ENCODE measurements at regions not wholly inside any gene's neighbourhood (a gene's known extent, or its start where the extent isn't known, plus 50 kb on each side); places are given as distances from the start of the nearest gene placed in this dataset.

- CTCF ChIA-PET, result no interaction called here
- Histone ChIP-seq H3K27ac (ENCODE audit: low read depth, low read length, poor library complexity, severe bottlenecking) (no peak overlapping the region), H3K4me1 (ENCODE audit: insufficient read depth, low read length, poor library complexity, severe bottlenecking) (no peaks in the 10 kb centered on the region), H3K9me3 (ENCODE audit: low read depth, low read length, poor library complexity, severe bottlenecking) (no peaks in the 10 kb centered on the region), H3K36me3 (ENCODE audit: insufficient read depth, low read length, poor library complexity, severe bottlenecking) (no peaks in the 10 kb centered on the region), H3K4me3 (ENCODE audit: low read depth, low read length, poor library complexity, severe bottlenecking) (no peak overlapping the region), H3K27me3 (replicated peaks; ENCODE audit: insufficient read depth, low read depth, low read length, poor library complexity) (no peaks in the 10 kb centered on the region)
- BruUV-seq (replicated peaks), result no TSS peak
- intact Hi-C loops (cut with micrococcal nuclease; ENCODE audit: unreplicated experiment), result no loop called here
- DNase-seq (ENCODE audit: low spot score), result no peak
- POLR2A ChIA-PET (ENCODE audit: low non-redundant PET), result no interaction called here
- TF ChIP-seq CTCF (conservative IDR thresholded peaks at IDR 0.05; ENCODE audit: low read depth, low read length), result no peak
- TF ChIP-seq EZH2 (IDR thresholded peaks at IDR 0.05; ENCODE audit: borderline replicate concordance, low read depth, low read length, poor library complexity, severe bottlenecking), result no peak
Observed at GRCh38 chr2:128585706-128586105, 267.0 kb upstream of the HS6ST1 start.

- Histone ChIP-seq H3K4me3 (ENCODE audit: low read depth, low read length, poor library complexity, severe bottlenecking) (no peak overlapping the region), H3K27me3 (replicated peaks; ENCODE audit: insufficient read depth, low read depth, low read length, poor library complexity) (no peaks in the 10 kb centered on the region), H3K9me3 (ENCODE audit: low read depth, low read length, poor library complexity, severe bottlenecking) (no peaks in the 10 kb centered on the region), H3K36me3 (ENCODE audit: insufficient read depth, low read length, poor library complexity, severe bottlenecking) (no peaks in the 10 kb centered on the region), H3K4me1 (ENCODE audit: insufficient read depth, low read length, poor library complexity, severe bottlenecking) (no peaks in the 10 kb centered on the region), H3K27ac (ENCODE audit: low read depth, low read length, poor library complexity, severe bottlenecking) (no peak overlapping the region)
- TF ChIP-seq CTCF (conservative IDR thresholded peaks at IDR 0.05; ENCODE audit: low read depth, low read length), result no peak
- no peak for TF ChIP-seq EZH2 (IDR thresholded peaks at IDR 0.05; ENCODE audit: borderline replicate concordance, low read depth, low read length, poor library complexity, severe bottlenecking)
- POLR2A ChIA-PET (ENCODE audit: low non-redundant PET), result no interaction called here
- CTCF ChIA-PET, result no interaction called here
- no TSS peak for BruUV-seq (replicated peaks)
- DNase-seq (ENCODE audit: low spot score), result no peak
- intact Hi-C loops (cut with micrococcal nuclease; ENCODE audit: unreplicated experiment), result no loop called here
Observed at GRCh38 chr2:128589681-128590080, 271.0 kb upstream of the HS6ST1 start.

- H3K27me3 ChIP-seq (replicated peaks; ENCODE audit: insufficient read depth, low read depth, low read length, poor library complexity), result no peaks in the 10 kb centered on the region
- H3K27ac ChIP-seq (ENCODE audit: low read depth, low read length, poor library complexity, severe bottlenecking), result no peak overlapping the region
- DNase-seq (ENCODE audit: low spot score), result no peak
- TF ChIP-seq EZH2 (IDR thresholded peaks at IDR 0.05; ENCODE audit: borderline replicate concordance, low read depth, low read length, poor library complexity, severe bottlenecking) (no peak), CTCF (conservative IDR thresholded peaks at IDR 0.05; ENCODE audit: low read depth, low read length) (no peak)
- BruUV-seq (replicated peaks), result no TSS peak
- no peaks in the 10 kb centered on the region for H3K36me3 ChIP-seq (ENCODE audit: insufficient read depth, low read length, poor library complexity, severe bottlenecking)
- H3K4me1 ChIP-seq (ENCODE audit: insufficient read depth, low read length, poor library complexity, severe bottlenecking), result no peaks in the 10 kb centered on the region
- CTCF ChIA-PET, result interaction anchor here (0.6 kb wide), 1 partner anchor 17 kb away, joined by 4 read pairs; no protein-coding TSS in a partner anchor
- POLR2A ChIA-PET (ENCODE audit: low non-redundant PET), result no interaction called here
- no peak overlapping the region for H3K4me3 ChIP-seq (ENCODE audit: low read depth, low read length, poor library complexity, severe bottlenecking)
- no peaks in the 10 kb centered on the region for H3K9me3 ChIP-seq (ENCODE audit: low read depth, low read length, poor library complexity, severe bottlenecking)
- intact Hi-C loops (cut with micrococcal nuclease; ENCODE audit: unreplicated experiment), result no loop called here
Observed at GRCh38 chr2:128590309-128591021, 271.8 kb upstream of the HS6ST1 start.

Data from A673 (cell line).